T-cell (primary cell): ENCODE measurements at regions not wholly inside any gene's neighbourhood (a gene's known extent, or its start where the extent isn't known, plus 50 kb on each side); places are given as distances from the start of the nearest gene placed in this dataset.

Experiments
- ATAC-seq, 4 experiments: fragments of 200-7000 bp in 3 of 4; fragments of 150-1000 bp in 1 of 4; cut with Tn5 transposase; replicated peaks in 1 of 4; 1 replicate in 3 of 4; 2 replicates in 1 of 4; pipeline ENCODE4 v1.10.0; 2021; ENCODE audit warnings: moderate library complexity in 3 of 4, mild to moderate bottlenecking in 2 of 4, moderate number of reproducible peaks in 1 of 4
- CTCF ChIA-PET, 2 donors: fragments of 300-600 bp; sonication (Branson Sonifier 250); formaldehyde crosslinking; loops; one replicate each; lab custom pipeline; 2022; ENCODE audit warnings: antibody characterized with exemption in 2 of 2; lab: Charles Lee
- POLR2A ChIA-PET, 2 donors: fragments of 300-600 bp; sonication (Branson Sonifier 250); formaldehyde crosslinking; loops; one replicate each; lab custom pipeline; 2022; ENCODE audit warnings: antibody characterized with exemption in 2 of 2; lab: Charles Lee
- DNase-seq, 35 experiments: peaks; one replicate each; pipeline versions ENCODE4 v3.0.0 to v3.0.0-alpha.2; 2013 to 2023
- H3K27ac ChIP-seq: one replicate; pipeline ENCODE4 v1.5.1; 2013; ENCODE audit warnings: low read length
- H3K27me3 ChIP-seq, 2 experiments: replicated peaks in 1 of 2; 1 replicate in 1 of 2; 2 replicates in 1 of 2; pipeline versions ENCODE4 v1.6.1 to v1.7.0; 2013; ENCODE audit warnings: low read length in 1 of 2, mixed read lengths in 1 of 2; ENCODE audit not compliant: control insufficient read depth in 2 of 2, insufficient read depth in 2 of 2; ENCODE audit errors: extremely low read depth in 1 of 2
- H3K36me3 ChIP-seq, 2 donors: 1 replicate in 1 of 2; 2 replicates in 1 of 2; pipeline versions ENCODE4 v1.6.1 to v1.7.0; 2013; ENCODE audit warnings: low read length in 1 of 2; ENCODE audit not compliant: control insufficient read depth in 2 of 2, insufficient read depth in 1 of 2; ENCODE audit errors: extremely low read depth in 1 of 2
- H3K4me1 ChIP-seq, 2 experiments: 1 replicate in 1 of 2; 2 replicates in 1 of 2; pipeline versions ENCODE4 v1.6.1 to v1.7.0; 2013; ENCODE audit warnings: low read length in 2 of 2, mixed read lengths in 1 of 2; ENCODE audit not compliant: insufficient read depth in 2 of 2, control insufficient read depth in 1 of 2; ENCODE audit errors: extremely low read depth in 1 of 2
- H3K4me3 ChIP-seq, 2 donors: 1 replicate in 1 of 2; 2 replicates in 1 of 2; pipeline versions ENCODE4 v1.5.1 to v1.7.0; 2013; ENCODE audit warnings: mild to moderate bottlenecking in 2 of 2, low read length in 1 of 2, moderate library complexity in 1 of 2; ENCODE audit not compliant: control insufficient read depth in 1 of 2; ENCODE audit errors: extremely low read depth in 1 of 2
- H3K9me3 ChIP-seq: 2 replicates; pipeline ENCODE4 v1.7.0; 2013
- H3K27ac Mint-ChIP-seq, 2 donors: one replicate each; pipeline ENCODE4 v1.8.0; 2020 to 2021; ENCODE audit warnings: mild to moderate bottlenecking in 2 of 2, mixed read lengths in 2 of 2
- H3K27me3 Mint-ChIP-seq, 2 donors: one replicate each; pipeline ENCODE4 v1.8.0; 2021 to 2022; ENCODE audit warnings: mixed read lengths in 2 of 2
- H3K36me3 Mint-ChIP-seq: one replicate; pipeline ENCODE4 v1.8.0; 2021; ENCODE audit warnings: mixed read lengths
- H3K4me1 Mint-ChIP-seq, 3 donors: one replicate each; pipeline ENCODE4 v1.8.0; 2020 to 2022; ENCODE audit warnings: mixed read lengths in 3 of 3, mild to moderate bottlenecking in 1 of 3
- H3K4me3 Mint-ChIP-seq, 3 donors: one replicate each; pipeline ENCODE4 v1.8.0; 2020 to 2022; ENCODE audit warnings: mild to moderate bottlenecking in 3 of 3, mixed read lengths in 3 of 3, moderate library complexity in 3 of 3
- H3K9me3 Mint-ChIP-seq, 3 donors: one replicate each; pipeline ENCODE4 v1.8.0; 2020 to 2022; ENCODE audit warnings: mixed read lengths in 3 of 3
- WGBS: methylation state at CpG from one replicate; pipeline ENCODE4 v1.1.5; 2013; ENCODE audit warnings: missing lambda C conversion rate; ENCODE audit not compliant: insufficient coverage; 5-methylcytosine and 5-hydroxymethylcytosine counted together

DNA sequence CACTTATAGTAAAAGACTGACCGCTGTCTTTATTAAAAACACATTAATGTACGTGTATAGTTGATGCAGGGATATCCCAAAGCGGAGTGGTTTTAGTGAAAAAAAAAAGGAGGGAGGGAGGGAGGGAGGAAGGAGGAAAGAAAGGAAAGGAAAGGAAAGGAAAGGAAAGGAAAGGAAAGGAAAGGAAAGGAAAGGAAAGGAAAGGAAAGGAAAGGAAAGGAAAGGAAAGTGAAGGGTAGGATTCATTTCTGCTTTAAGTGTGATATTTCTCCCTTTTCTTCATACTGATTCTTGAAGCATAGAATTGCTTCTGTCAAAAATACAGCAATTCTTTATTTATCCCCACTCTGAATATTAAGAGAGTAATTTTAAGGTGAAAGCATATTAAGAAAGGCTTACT is 504.9 kb downstream of the PPP4R3C start:
- no peak overlapping the region for H3K27ac ChIP-seq
- DNase-seq (no peak), ATAC-seq (no peak)
- H3K36me3 ChIP-seq, result no peaks in the 10 kb centered on the region
- ChIA-PET CTCF (no interaction called here), POLR2A (no interaction called here)
- no peaks in the 10 kb centered on the region for H3K27me3 ChIP-seq
- Mint-ChIP-seq H3K4me3 (no peak overlapping the region), H3K36me3 (no peaks in the 10 kb centered on the region), H3K9me3 (peaks cover 3 to 10% (median 4%) of the 10 kb centered on the region in 3 donors), H3K27me3 (no peaks in the 10 kb centered on the region), H3K27ac (no peak overlapping the region), H3K4me1 (no peaks in the 10 kb centered on the region)
- H3K9me3 ChIP-seq, result no peaks in the 10 kb centered on the region
- no peaks in the 10 kb centered on the region for H3K4me1 ChIP-seq
- H3K4me3 ChIP-seq, result no peak overlapping the region
- WGBS, result no CpG with 5 or more reads among the region's 3 CpGs

DNA sequence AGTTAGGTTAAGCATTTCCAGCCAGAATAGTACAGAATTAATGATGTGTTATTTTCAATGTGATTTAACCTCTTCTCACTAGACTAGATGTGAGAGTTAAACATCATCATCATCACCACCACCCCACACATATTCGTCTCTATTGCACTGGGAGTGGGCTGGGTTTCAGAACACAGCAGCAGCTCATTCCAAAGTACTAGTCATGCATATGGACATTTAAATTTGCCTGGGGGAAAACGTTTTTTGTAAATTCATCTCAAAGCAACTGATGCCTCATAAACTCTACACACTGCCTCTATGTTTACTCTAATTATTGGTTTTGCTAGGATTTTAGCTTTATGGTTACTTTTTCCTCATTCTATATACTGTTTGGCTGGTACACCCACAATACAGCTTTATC is 509.1 kb downstream of the PPP4R3C start:
- DNase-seq, result no peak
- Histone ChIP-seq H3K36me3 (no peaks in the 10 kb centered on the region), H3K4me3 (no peak overlapping the region), H3K27me3 (no peaks in the 10 kb centered on the region), H3K27ac (no peak overlapping the region), H3K9me3 (no peaks in the 10 kb centered on the region), H3K4me1 (no peaks in the 10 kb centered on the region)
- Mint-ChIP-seq H3K36me3 (no peaks in the 10 kb centered on the region), H3K27me3 (no peaks in the 10 kb centered on the region), H3K9me3 (peaks cover 0 to 9% (median 6%) of the 10 kb centered on the region in 3 donors), H3K27ac (no peak overlapping the region), H3K4me3 (no peak overlapping the region), H3K4me1 (no peaks in the 10 kb centered on the region)
- ChIA-PET CTCF (no interaction called here), POLR2A (no interaction called here)
- ATAC-seq, result no peak
- no CpG with 5 or more reads among the region's 2 CpGs for WGBS

DNA sequence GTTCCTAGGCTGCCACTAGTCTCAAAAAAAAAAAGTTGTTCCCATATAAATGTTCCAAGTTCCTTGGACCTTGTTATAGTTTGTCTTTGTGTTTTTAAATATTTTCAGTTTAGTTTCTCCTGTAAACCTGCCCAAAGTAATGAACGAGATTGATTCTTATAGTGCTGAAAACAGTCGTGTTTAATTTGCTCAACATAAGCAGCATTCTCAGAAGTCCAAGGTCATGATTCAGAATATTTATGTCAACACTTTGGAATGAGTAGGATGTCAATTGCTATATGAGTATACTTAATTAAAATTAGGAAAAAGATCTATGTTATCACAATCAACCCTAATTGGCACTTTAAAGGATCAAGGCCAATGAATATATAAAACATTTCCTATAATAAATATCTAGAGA is 510.9 kb downstream of the PPP4R3C start:
- H3K4me3 Mint-ChIP-seq, result no peak overlapping the region
- Histone ChIP-seq H3K9me3 (no peaks in the 10 kb centered on the region), H3K27me3 (no peaks in the 10 kb centered on the region), H3K4me3 (no peak overlapping the region), H3K4me1 (no peaks in the 10 kb centered on the region), H3K27ac (no peak overlapping the region), H3K36me3 (no peaks in the 10 kb centered on the region)
- ChIA-PET CTCF (no interaction called here), POLR2A (no interaction called here)
- peaks cover 5 to 9% (median 9%) of the 10 kb centered on the region in 3 donors for H3K9me3 Mint-ChIP-seq
- H3K36me3 Mint-ChIP-seq, result no peaks in the 10 kb centered on the region
- H3K4me1 Mint-ChIP-seq, result no peaks in the 10 kb centered on the region
- WGBS, result no CpG with 5 or more reads among the region's 2 CpGs
- no peak overlapping the region for H3K27ac Mint-ChIP-seq
- no peak for DNase-seq
- no peaks in the 10 kb centered on the region for H3K27me3 Mint-ChIP-seq
- ATAC-seq, result no peak

DNA sequence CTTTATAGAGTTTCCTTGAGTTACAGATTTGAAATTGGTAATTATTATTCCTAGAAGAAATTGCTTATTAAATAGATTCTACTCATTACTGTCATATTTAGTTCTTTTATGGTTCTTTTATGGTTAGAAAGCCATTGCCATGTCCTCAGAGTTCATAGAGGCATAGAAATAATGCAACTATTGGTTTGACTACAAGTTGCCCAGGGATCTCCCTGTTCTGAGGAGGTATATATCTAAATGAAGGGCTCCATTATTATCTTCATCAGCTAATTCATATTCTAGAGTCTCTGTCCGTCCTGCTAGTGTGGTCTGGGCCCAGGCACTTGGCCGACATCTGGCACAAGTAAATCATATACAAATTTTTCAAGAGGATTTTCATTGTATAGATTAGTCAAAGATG is 535.7 kb downstream of the PPP4R3C start:
- Histone ChIP-seq H3K9me3 (no peaks in the 10 kb centered on the region), H3K27ac (no peak overlapping the region), H3K4me3 (no peak overlapping the region), H3K4me1 (no peaks in the 10 kb centered on the region), H3K27me3 (no peaks in the 10 kb centered on the region), H3K36me3 (no peaks in the 10 kb centered on the region)
- ChIA-PET CTCF (no interaction called here), POLR2A (no interaction called here)
- no peaks in the 10 kb centered on the region for H3K27me3 Mint-ChIP-seq
- peaks cover 0 to 5% (median 3%) of the 10 kb centered on the region in 3 donors for H3K9me3 Mint-ChIP-seq
- H3K36me3 Mint-ChIP-seq, result no peaks in the 10 kb centered on the region
- DNase-seq, result no peak
- H3K27ac Mint-ChIP-seq, result no peak overlapping the region
- WGBS, result no CpG with 5 or more reads among the region's 2 CpGs
- no peak for ATAC-seq
- H3K4me1 Mint-ChIP-seq, result no peaks in the 10 kb centered on the region
- no peak overlapping the region for H3K4me3 Mint-ChIP-seq

DNA sequence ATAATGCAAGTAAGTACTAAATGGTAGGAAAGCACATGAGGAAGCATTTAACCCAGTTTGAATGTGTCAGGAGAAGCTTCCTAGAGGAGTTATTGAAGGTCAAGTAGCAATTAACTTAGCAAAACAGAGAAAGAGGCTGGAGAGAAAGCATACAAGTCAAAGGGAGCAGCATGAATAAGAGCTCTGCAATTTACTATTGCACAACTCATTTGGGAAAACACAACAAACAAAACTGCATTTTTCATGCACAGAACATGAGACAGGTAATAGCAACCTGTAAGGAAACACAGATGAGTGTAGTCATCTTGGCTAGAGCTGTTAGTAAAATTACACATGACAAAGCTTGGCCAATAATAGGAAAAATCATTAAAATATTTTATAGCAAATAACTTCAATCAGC is 538.1 kb downstream of the PPP4R3C start:
- no peaks in the 10 kb centered on the region for H3K9me3 Mint-ChIP-seq
- no peaks in the 10 kb centered on the region for H3K27me3 Mint-ChIP-seq
- no peak overlapping the region for H3K27ac Mint-ChIP-seq

DNA sequence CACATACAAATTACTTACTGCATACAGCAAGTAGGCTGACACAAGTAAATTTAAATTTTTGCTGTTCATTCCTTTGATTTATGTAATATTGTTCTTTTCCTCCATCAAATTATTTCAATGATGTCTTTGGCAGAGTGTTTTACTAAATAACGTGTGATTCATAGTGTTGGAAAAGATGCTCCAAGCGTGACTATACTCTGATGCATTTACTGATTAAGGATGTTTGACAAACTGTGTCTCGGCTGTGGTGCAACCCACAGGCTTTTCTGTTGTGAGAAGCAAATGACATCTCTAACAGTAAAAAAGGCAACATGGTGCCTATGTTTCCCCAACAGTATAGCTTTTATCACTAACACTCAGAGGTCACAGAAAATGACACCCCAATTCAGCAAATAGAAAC is 540.9 kb downstream of the PPP4R3C start:
- H3K36me3 ChIP-seq, result no peaks in the 10 kb centered on the region
- H3K4me1 ChIP-seq, result no peaks in the 10 kb centered on the region
- ChIA-PET POLR2A (no interaction called here), CTCF (no interaction called here)
- H3K9me3 ChIP-seq, result no peaks in the 10 kb centered on the region
- Mint-ChIP-seq H3K36me3 (no peaks in the 10 kb centered on the region), H3K4me3 (no peak overlapping the region), H3K4me1 (no peaks in the 10 kb centered on the region), H3K9me3 (no peaks in the 10 kb centered on the region), H3K27ac (no peak overlapping the region), H3K27me3 (no peaks in the 10 kb centered on the region)
- H3K27me3 ChIP-seq, result no peaks in the 10 kb centered on the region
- no CpG with 5 or more reads among the region's 3 CpGs for WGBS
- H3K4me3 ChIP-seq, result no peak overlapping the region
- DNase-seq (no peak), ATAC-seq (no peak)
- no peak overlapping the region for H3K27ac ChIP-seq

More for the DNA sequence above, 538.1 kb downstream of the PPP4R3C start:
- ATAC-seq (no peak), DNase-seq (no peak)
- Mint-ChIP-seq H3K4me1 (no peaks in the 10 kb centered on the region), H3K4me3 (no peak overlapping the region), H3K36me3 (no peaks in the 10 kb centered on the region)
- ChIA-PET POLR2A (no interaction called here), CTCF (no interaction called here)
- Histone ChIP-seq H3K9me3 (no peaks in the 10 kb centered on the region), H3K36me3 (no peaks in the 10 kb centered on the region), H3K27ac (no peak overlapping the region), H3K4me1 (no peaks in the 10 kb centered on the region), H3K27me3 (no peaks in the 10 kb centered on the region), H3K4me3 (no peak overlapping the region)

DNA sequence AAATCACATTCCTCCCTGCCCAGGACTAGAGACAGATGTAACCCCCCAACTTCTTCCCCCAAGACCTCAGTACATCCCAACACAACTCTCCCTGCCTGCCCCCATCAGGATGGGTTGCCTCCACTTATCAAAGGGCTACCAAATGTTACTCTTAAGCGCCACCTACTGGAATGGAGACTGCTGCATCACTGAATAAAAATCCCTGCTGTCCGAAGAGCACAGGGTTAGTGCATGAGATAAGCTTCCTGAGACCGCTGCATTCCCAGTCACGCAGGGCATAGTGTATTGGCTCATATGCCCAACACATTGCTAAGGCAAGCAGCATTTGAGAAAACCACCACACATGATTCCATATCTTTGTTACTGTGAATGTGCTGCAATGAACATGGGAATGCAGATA is 544.5 kb downstream of the PPP4R3C start:
- no peaks in the 10 kb centered on the region for H3K9me3 Mint-ChIP-seq
- Histone ChIP-seq H3K9me3 (no peaks in the 10 kb centered on the region), H3K27me3 (no peaks in the 10 kb centered on the region), H3K36me3 (no peaks in the 10 kb centered on the region), H3K4me3 (no peak overlapping the region), H3K27ac (no peak overlapping the region), H3K4me1 (no peaks in the 10 kb centered on the region)
- ChIA-PET CTCF (no interaction called here), POLR2A (no interaction called here)
- peaks cover 0 to 3% of the 10 kb centered on the region in 2 donors for H3K27me3 Mint-ChIP-seq
- WGBS, result no CpG with 5 or more reads among the region's 4 CpGs
- no peak for DNase-seq
- no peak overlapping the region for H3K27ac Mint-ChIP-seq
- H3K4me1 Mint-ChIP-seq, result no peaks in the 10 kb centered on the region
- H3K36me3 Mint-ChIP-seq, result no peaks in the 10 kb centered on the region
- no peak for ATAC-seq
- H3K4me3 Mint-ChIP-seq, result no peak overlapping the region
